DND-41 (cell line): ENCODE measurements at regions not wholly inside any gene's neighbourhood (a gene's known extent, or its start where the extent isn't known, plus 50 kb on each side); places are given as distances from the start of the nearest gene placed in this dataset.

Experiments
- ATAC-seq: fragments of 200-7000 bp; cut with Tn5 transposase; 3 replicates; pipeline ENCODE4 v1.9.1; 2021; ENCODE audit warnings: low read depth; ENCODE audit not compliant: insufficient read depth
- DNase-seq: peaks from one replicate; pipeline ENCODE4 v3.0.0-alpha.2; 2020
- H2AFZ ChIP-seq: 2 replicates; pipeline ENCODE4 v1.6.0; 2012; ENCODE audit warnings: low read depth, low read length
- H3K27ac ChIP-seq: 2 replicates; pipeline ENCODE4 v1.5.1; 2012; ENCODE audit warnings: low read length, inconsistent platforms
- H3K27me3 ChIP-seq: fragments of 200-600 bp; sonication (generic); 2 replicates; pipeline ENCODE4 v1.6.0; 2012; ENCODE audit warnings: low read length, mild to moderate bottlenecking, inconsistent platforms; ENCODE audit not compliant: insufficient read depth, poor library complexity
- H3K36me3 ChIP-seq: 2 replicates; pipeline ENCODE4 v1.5.1; 2012; ENCODE audit warnings: low read length, inconsistent platforms; ENCODE audit not compliant: insufficient read depth
- H3K4me1 ChIP-seq: 2 replicates; pipeline ENCODE4 v1.5.1; 2012; ENCODE audit warnings: mild to moderate bottlenecking, low read length; ENCODE audit not compliant: insufficient read depth
- H3K4me2 ChIP-seq: 2 replicates; pipeline ENCODE4 v1.6.0; 2012; ENCODE audit warnings: mild to moderate bottlenecking, moderate library complexity, low read length, inconsistent platforms; ENCODE audit not compliant: insufficient read depth
- H3K4me3 ChIP-seq, 2 experiments: fragments of 200-600 bp in 1 of 2; shearing (Covaris generic) in 1 of 2; 2 replicates each; pipeline ENCODE4 v1.5.1; 2012 to 2016; ENCODE audit warnings: inconsistent platforms in 2 of 2, low read length in 2 of 2, mild to moderate bottlenecking in 2 of 2, low read depth in 1 of 2, moderate library complexity in 1 of 2
- H3K79me2 ChIP-seq: 2 replicates; pipeline ENCODE4 v1.6.0; 2012; ENCODE audit warnings: low read length, inconsistent platforms; ENCODE audit not compliant: insufficient read depth
- H3K9ac ChIP-seq: 2 replicates; pipeline ENCODE4 v1.6.0; 2012; ENCODE audit warnings: low read depth, mild to moderate bottlenecking, inconsistent platforms, low read length, moderate library complexity
- H3K9me3 ChIP-seq: 2 replicates; pipeline ENCODE4 v1.5.1; 2012; ENCODE audit warnings: low read length, moderate library complexity, mild to moderate bottlenecking, inconsistent platforms; ENCODE audit not compliant: insufficient read depth, severe bottlenecking
- H4K20me1 ChIP-seq: 2 replicates; pipeline ENCODE4 v1.6.0; 2012; ENCODE audit warnings: low read length; ENCODE audit not compliant: insufficient read depth
- EZH2 ChIP-seq: IDR thresholded peaks from 3 replicates; pipeline ENCODE4 v1.6.1; 2012; ENCODE audit warnings: borderline replicate concordance, low read depth, mild to moderate bottlenecking, moderate library complexity, low read length, inconsistent platforms; ENCODE audit not compliant: severe bottlenecking
- TF ChIP-seq, protein P1 (sequence below): IDR thresholded peaks from 2 replicates; pipeline ENCODE4 v1.5.1; 2012; ENCODE audit warnings: borderline replicate concordance, low read length, moderate library complexity, mild to moderate bottlenecking; ENCODE audit not compliant: poor library complexity, severe bottlenecking; ENCODE audit errors: extremely low read depth

DNA sequence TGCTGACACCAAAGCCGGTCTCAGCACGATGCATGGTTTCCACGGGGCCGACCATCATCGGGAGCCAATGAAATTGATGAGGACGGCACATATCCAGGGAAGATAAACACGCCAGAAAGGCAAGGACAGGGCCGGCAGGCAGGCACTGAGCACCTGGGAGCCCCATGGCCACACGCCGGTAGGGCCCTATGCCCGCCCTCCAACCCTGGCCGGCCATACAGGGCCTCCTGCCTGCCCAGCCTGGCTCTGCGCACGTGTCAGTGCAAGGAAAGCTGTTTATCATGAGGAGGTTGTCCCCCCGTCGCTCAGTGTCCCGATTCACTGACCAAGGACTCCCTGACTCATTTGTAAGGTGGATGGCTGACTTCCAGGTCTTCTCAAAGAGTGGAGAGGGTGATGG lies 237.5 kb downstream of the GLI2 start:
- H3K36me3 ChIP-seq, result no peaks in the 10 kb centered on the region
- TF ChIP-seq, protein P1, sequence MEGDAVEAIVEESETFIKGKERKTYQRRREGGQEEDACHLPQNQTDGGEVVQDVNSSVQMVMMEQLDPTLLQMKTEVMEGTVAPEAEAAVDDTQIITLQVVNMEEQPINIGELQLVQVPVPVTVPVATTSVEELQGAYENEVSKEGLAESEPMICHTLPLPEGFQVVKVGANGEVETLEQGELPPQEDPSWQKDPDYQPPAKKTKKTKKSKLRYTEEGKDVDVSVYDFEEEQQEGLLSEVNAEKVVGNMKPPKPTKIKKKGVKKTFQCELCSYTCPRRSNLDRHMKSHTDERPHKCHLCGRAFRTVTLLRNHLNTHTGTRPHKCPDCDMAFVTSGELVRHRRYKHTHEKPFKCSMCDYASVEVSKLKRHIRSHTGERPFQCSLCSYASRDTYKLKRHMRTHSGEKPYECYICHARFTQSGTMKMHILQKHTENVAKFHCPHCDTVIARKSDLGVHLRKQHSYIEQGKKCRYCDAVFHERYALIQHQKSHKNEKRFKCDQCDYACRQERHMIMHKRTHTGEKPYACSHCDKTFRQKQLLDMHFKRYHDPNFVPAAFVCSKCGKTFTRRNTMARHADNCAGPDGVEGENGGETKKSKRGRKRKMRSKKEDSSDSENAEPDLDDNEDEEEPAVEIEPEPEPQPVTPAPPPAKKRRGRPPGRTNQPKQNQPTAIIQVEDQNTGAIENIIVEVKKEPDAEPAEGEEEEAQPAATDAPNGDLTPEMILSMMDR, result no peak
- TF ChIP-seq EZH2, result no peak
- no peak for ATAC-seq
- no peak overlapping the region for H3K4me2 ChIP-seq
- H3K9me3 ChIP-seq, result no peaks in the 10 kb centered on the region
- H3K9ac ChIP-seq, result no peak overlapping the region
- no peaks in the 10 kb centered on the region for H4K20me1 ChIP-seq
- H3K4me3 ChIP-seq, result no peak overlapping the region
- no peaks in the 10 kb centered on the region for H3K79me2 ChIP-seq
- H3K27ac ChIP-seq, result no peak overlapping the region
- H2AFZ ChIP-seq, result no peak overlapping the region
- H3K4me1 ChIP-seq, result no peaks in the 10 kb centered on the region
- no peaks in the 10 kb centered on the region for H3K27me3 ChIP-seq
- DNase-seq, result no peak

GRCh38 chr2:120974950-120975349 lies 239.3 kb downstream of the GLI2 start:
- no peaks in the 10 kb centered on the region for H3K27me3 ChIP-seq
- no peak overlapping the region for H3K4me2 ChIP-seq
- H3K9me3 ChIP-seq, result no peaks in the 10 kb centered on the region
- H2AFZ ChIP-seq, result no peak overlapping the region
- H3K36me3 ChIP-seq, result no peaks in the 10 kb centered on the region
- no peak overlapping the region for H3K9ac ChIP-seq
- no peaks in the 10 kb centered on the region for H4K20me1 ChIP-seq
- ATAC-seq (no peak), DNase-seq (no peak)
- H3K4me1 ChIP-seq, result no peaks in the 10 kb centered on the region
- H3K27ac ChIP-seq, result no peak overlapping the region
- no peak for TF ChIP-seq EZH2
- TF ChIP-seq, protein P1, result no peak
- no peaks in the 10 kb centered on the region for H3K79me2 ChIP-seq
- no peak overlapping the region for H3K4me3 ChIP-seq

- ATAC-seq (no peak), DNase-seq (no peak)
- no peak overlapping the region for H3K9ac ChIP-seq
- TF ChIP-seq, protein P1, result no peak
- TF ChIP-seq EZH2, result no peak
- H3K36me3 ChIP-seq, result no peaks in the 10 kb centered on the region
- no peaks in the 10 kb centered on the region for H3K9me3 ChIP-seq
- H3K4me3 ChIP-seq, result no peak overlapping the region
- H4K20me1 ChIP-seq, result no peaks in the 10 kb centered on the region
- H2AFZ ChIP-seq, result no peak overlapping the region
- H3K4me2 ChIP-seq, result no peak overlapping the region
- H3K4me1 ChIP-seq, result no peaks in the 10 kb centered on the region
- H3K79me2 ChIP-seq, result no peaks in the 10 kb centered on the region
- no peaks in the 10 kb centered on the region for H3K27me3 ChIP-seq
- H3K27ac ChIP-seq, result no peak overlapping the region
These were observed 241.0 kb downstream of the GLI2 start for GRCh38 chr2:120976501-120977307.
